OCI-LY7 (cell line): ENCODE measurements at regions not wholly inside any gene's neighbourhood (a gene's known extent, or its start where the extent isn't known, plus 50 kb on each side); places are given as distances from the start of the nearest gene placed in this dataset.

Source experiments
- EZH2phosphoT487 ChIP-seq: fragments of 200-600 bp; sonication (generic); IDR thresholded peaks from 2 replicates; pipeline ENCODE4 v1.6.1; 2018; ENCODE audit warnings: low read depth, borderline replicate concordance, mild to moderate bottlenecking, mixed run types, antibody characterized with exemption, low read length, moderate library complexity, mixed read lengths
- TF ChIP-seq, protein P1 (sequence below): fragments of 200-600 bp; sonication (generic); conservative IDR thresholded peaks from 2 replicates; pipeline ENCODE4 v1.5.1; 2014; ENCODE audit warnings: mild to moderate bottlenecking, antibody characterized with exemption, low read length, moderate library complexity, mixed read lengths

DNA sequence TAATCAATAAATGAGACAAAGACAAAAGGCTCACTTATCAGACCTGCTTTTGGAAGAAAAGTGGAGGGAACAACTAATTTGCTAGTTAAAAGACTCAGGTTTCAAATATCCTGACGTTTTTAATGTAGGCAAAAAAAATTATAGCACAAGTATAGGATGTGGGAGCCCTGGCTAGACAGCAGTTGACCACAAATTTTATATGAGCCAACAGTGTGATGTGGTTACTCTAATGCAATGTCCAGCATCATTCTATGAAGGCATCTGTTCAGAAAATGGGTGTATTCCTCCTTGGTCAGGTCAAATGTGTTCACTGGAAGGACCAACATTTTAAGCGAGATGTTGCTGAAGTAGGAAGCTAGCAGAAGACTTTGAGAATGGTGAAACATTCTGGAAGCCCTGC lies 237.4 kb downstream of the MAP2K6 start:
- TF ChIP-seq, protein P1, sequence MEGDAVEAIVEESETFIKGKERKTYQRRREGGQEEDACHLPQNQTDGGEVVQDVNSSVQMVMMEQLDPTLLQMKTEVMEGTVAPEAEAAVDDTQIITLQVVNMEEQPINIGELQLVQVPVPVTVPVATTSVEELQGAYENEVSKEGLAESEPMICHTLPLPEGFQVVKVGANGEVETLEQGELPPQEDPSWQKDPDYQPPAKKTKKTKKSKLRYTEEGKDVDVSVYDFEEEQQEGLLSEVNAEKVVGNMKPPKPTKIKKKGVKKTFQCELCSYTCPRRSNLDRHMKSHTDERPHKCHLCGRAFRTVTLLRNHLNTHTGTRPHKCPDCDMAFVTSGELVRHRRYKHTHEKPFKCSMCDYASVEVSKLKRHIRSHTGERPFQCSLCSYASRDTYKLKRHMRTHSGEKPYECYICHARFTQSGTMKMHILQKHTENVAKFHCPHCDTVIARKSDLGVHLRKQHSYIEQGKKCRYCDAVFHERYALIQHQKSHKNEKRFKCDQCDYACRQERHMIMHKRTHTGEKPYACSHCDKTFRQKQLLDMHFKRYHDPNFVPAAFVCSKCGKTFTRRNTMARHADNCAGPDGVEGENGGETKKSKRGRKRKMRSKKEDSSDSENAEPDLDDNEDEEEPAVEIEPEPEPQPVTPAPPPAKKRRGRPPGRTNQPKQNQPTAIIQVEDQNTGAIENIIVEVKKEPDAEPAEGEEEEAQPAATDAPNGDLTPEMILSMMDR = no peak
- no peak for TF ChIP-seq EZH2phosphoT487
